Liver (tissue), 8 donors: ENCODE measurements at regions not wholly inside any gene's neighbourhood (a gene's known extent, or its start where the extent isn't known, plus 50 kb on each side); places are given as distances from the start of the nearest gene placed in this dataset.

ENCODE experiments used
- DNase-seq: peaks from one replicate; pipeline ENCODE4 v3.0.0-alpha.2; 2017; ENCODE audit warnings: low spot score
- H3K27ac ChIP-seq, 2 donors: one replicate each; pipeline ENCODE4 v1.7.0; 2013; ENCODE audit warnings: inconsistent platforms in 2 of 2, low read length in 2 of 2, control low read depth in 1 of 2, low read depth in 1 of 2, mild to moderate bottlenecking in 1 of 2
- H3K27me3 ChIP-seq, 4 donors: one replicate each; pipeline versions ENCODE4 v1.6.1 to v1.7.0; 2013; ENCODE audit warnings: low read length in 3 of 4, inconsistent platforms in 1 of 4, mild to moderate bottlenecking in 1 of 4, moderate library complexity in 1 of 4; ENCODE audit not compliant: control insufficient read depth in 4 of 4, insufficient read depth in 4 of 4
- H3K36me3 ChIP-seq, 4 donors: one replicate each; pipeline versions ENCODE4 v1.6.1 to v1.7.0; 2013; ENCODE audit warnings: low read length in 3 of 4, mild to moderate bottlenecking in 3 of 4, low read depth in 1 of 4, moderate library complexity in 1 of 4; ENCODE audit not compliant: control insufficient read depth in 4 of 4, insufficient read depth in 3 of 4
- H3K4me1 ChIP-seq, 4 donors: one replicate each; pipeline versions ENCODE4 v1.6.1 to v1.7.0; 2013; ENCODE audit warnings: low read length in 3 of 4, mild to moderate bottlenecking in 3 of 4, moderate library complexity in 1 of 4; ENCODE audit not compliant: control insufficient read depth in 4 of 4, insufficient read depth in 4 of 4
- H3K4me3 ChIP-seq, 3 donors: one replicate each; pipeline versions ENCODE4 v1.6.1 to v1.7.0; 2013; ENCODE audit warnings: low read length in 3 of 3, control low read depth in 1 of 3, low read depth in 1 of 3, mild to moderate bottlenecking in 1 of 3
- H3K9ac ChIP-seq, 2 donors: one replicate each; pipeline ENCODE4 v1.7.0; 2013; ENCODE audit warnings: low read length in 2 of 2, mild to moderate bottlenecking in 2 of 2, moderate library complexity in 2 of 2, control low read depth in 1 of 2, low read depth in 1 of 2
- H3K9me3 ChIP-seq, 4 donors: one replicate each; pipeline versions ENCODE4 v1.6.1 to v1.7.0; 2013; ENCODE audit warnings: low read length in 3 of 4; ENCODE audit not compliant: control insufficient read depth in 4 of 4
- ATF3 ChIP-seq: IDR thresholded peaks from 2 replicates; pipeline ENCODE4 v1.6.1; 2016; ENCODE audit warnings: antibody characterized with exemption
- EGR1 ChIP-seq, 2 donors: IDR thresholded peaks; 2 replicates each; pipeline ENCODE4 v1.6.1; 2016 to 2018; ENCODE audit warnings: antibody characterized with exemption in 2 of 2, low read depth in 2 of 2
- FOXA1 ChIP-seq: IDR thresholded peaks from 2 replicates; pipeline ENCODE4 v1.6.1; 2016; ENCODE audit warnings: antibody characterized with exemption
- FOXA2 ChIP-seq: IDR thresholded peaks from 2 replicates; pipeline ENCODE4 v1.6.1; 2016; ENCODE audit warnings: antibody characterized with exemption
- GABPA ChIP-seq, 2 donors: IDR thresholded peaks in 1 of 2; conservative IDR thresholded peaks in 1 of 2; 2 replicates each; pipeline ENCODE4 v1.6.1; 2016; ENCODE audit warnings: antibody characterized with exemption in 2 of 2, mild to moderate bottlenecking in 1 of 2, moderate library complexity in 1 of 2
- HNF4A ChIP-seq, 2 donors: conservative IDR thresholded peaks; 2 replicates each; pipeline ENCODE4 v1.6.1; 2016; ENCODE audit warnings: antibody characterized with exemption in 2 of 2, mild to moderate bottlenecking in 2 of 2
- HNF4G ChIP-seq: IDR thresholded peaks from 2 replicates; pipeline ENCODE4 v1.6.1; 2016; ENCODE audit warnings: antibody characterized with exemption
- JUND ChIP-seq, 2 donors: IDR thresholded peaks; 2 replicates each; pipeline ENCODE4 v1.6.1; 2016; ENCODE audit warnings: antibody characterized with exemption in 2 of 2
- NR2F2 ChIP-seq: IDR thresholded peaks from 2 replicates; pipeline ENCODE4 v1.6.1; 2016; ENCODE audit warnings: antibody characterized with exemption
- RAD21 ChIP-seq, 2 donors: IDR thresholded peaks; 2 replicates each; pipeline ENCODE4 v1.6.1; 2016; ENCODE audit warnings: antibody characterized with exemption in 2 of 2, mild to moderate bottlenecking in 2 of 2
- RXRA ChIP-seq, 2 donors: IDR thresholded peaks; 2 replicates each; pipeline ENCODE4 v1.6.1; 2017 to 2018; ENCODE audit warnings: antibody characterized with exemption in 2 of 2, mild to moderate bottlenecking in 1 of 2
- SP1 ChIP-seq: IDR thresholded peaks from 2 replicates; pipeline ENCODE4 v1.6.1; 2018; ENCODE audit warnings: antibody characterized with exemption, mild to moderate bottlenecking
- TAF1 ChIP-seq: conservative IDR thresholded peaks from 2 replicates; pipeline ENCODE4 v1.6.1; 2016; ENCODE audit warnings: antibody characterized with exemption, mild to moderate bottlenecking
- YY1 ChIP-seq: IDR thresholded peaks from 2 replicates; pipeline ENCODE4 v1.6.1; 2016; ENCODE audit warnings: antibody characterized with exemption, mild to moderate bottlenecking
- ZBTB33 ChIP-seq: IDR thresholded peaks from 2 replicates; pipeline ENCODE4 v1.6.1; 2016; ENCODE audit warnings: antibody characterized with exemption
- WGBS: extraction: QIAGEN DNeasy Blood & Tissue Kit; methylation state at CpG from one replicate; pipeline ENCODE4 v1.1.7; 2013; 5-methylcytosine and 5-hydroxymethylcytosine counted together
- TF ChIP-seq, protein P1 (sequence below): IDR thresholded peaks from 2 replicates; pipeline ENCODE4 v1.6.1; 2016; ENCODE audit warnings: antibody characterized with exemption, mild to moderate bottlenecking
- TF ChIP-seq, protein P2 (sequence below): fragments of 150-350 bp; IDR thresholded peaks from 2 replicates; pipeline ENCODE4 v1.5.1; 2017; ENCODE audit warnings: improper control_type of control experiment, low read depth, low read length; ENCODE audit not compliant: missing input control
- TF ChIP-seq, protein P3 (sequence below): IDR thresholded peaks from 2 replicates; pipeline ENCODE4 v1.6.1; 2016; ENCODE audit warnings: antibody characterized with exemption
- donor health status: healthy.
- donor health status: healthy.
- donor health status: healthy.
- donor health status: healthy.
- donor health status: healthy.

DNA sequence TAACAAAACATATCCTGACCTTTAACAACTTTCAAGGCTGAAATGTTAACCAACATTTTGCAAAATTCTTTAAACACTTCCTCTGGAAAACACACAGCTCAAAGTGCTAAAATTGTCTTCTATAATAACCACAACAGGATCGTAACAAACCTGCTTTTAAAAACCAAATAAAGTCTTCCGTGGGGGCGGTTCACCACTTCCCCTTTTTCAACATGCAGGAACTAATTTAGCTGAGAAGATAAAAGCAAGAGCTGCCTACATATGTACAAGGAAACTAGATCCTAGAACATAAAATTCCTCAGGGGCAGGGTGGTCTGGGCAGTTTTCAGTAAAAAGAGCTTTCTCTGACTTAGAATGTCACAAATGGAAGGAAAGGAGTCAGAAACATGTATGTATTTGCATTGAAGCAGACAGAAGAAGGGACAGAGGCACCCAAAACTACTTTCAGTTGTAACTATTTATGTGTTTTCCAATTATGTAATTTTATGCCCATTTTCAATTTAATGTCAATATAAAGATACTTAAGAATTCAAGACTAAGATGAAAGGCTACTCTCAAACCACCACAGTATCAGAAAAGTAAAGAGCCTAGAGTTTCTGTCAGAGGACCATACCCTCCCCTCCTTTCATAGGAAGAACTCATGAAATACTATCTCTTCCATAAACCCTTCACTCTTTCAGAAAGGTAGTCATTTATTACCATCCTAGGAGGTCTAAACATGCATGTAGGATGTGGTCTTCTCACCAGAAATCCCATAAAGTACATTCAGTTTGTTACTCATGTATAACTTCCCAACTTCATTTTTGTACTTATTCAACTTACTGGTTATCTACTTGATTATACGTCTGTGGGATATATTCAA, 185.9 kb upstream of the RASA1 start:
- WGBS: 52% methylated on average over 4 of the region's 4 CpGs

DNA sequence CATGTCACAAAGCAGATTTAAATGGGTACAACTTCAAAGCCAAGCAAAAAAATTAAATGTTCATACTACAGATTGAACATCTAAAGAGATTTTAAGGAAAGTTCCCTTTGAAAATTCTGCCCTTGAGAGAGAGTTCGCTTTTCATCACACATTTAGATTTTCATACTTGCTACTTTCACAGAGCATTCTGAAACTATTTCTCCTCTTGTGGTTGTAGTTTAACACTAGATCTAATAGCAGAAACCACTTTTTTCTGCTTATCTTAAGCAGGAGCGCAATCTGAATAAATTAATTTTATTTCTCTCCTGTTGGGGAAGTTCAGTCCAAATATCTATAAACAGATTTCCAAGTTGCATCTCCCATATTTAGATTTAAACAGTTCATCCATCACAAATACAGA, 173.3 kb upstream of the RASA1 start:
- Histone ChIP-seq H3K4me3 (no peak overlapping the region), H3K9ac (no peak overlapping the region), H3K36me3 (no peaks in the 10 kb centered on the region), H3K27ac (no peak overlapping the region), H3K9me3 (no peaks in the 10 kb centered on the region), H3K27me3 (no peaks in the 10 kb centered on the region), H3K4me1 (no peaks in the 10 kb centered on the region)
- TF ChIP-seq RXRA (IDR thresholded peaks at IDR 0.05) (no peak), ATF3 (no peak), GABPA (IDR thresholded peaks at IDR 0.05 in 1 of 2, conservative IDR thresholded peaks at IDR 0.05 in 1 of 2) (no peak), SP1 (no peak), HNF4G (no peak), ZBTB33 (no peak), TAF1 (no peak), HNF4A (conservative IDR thresholded peaks at IDR 0.05) (no peak), FOXA1 (no peak), NR2F2 (no peak), EGR1 (IDR thresholded peaks at IDR 0.05; ENCODE audit: low read depth in 2 of 2) (no peak), JUND (IDR thresholded peaks at IDR 0.05) (no peak), FOXA2 (no peak), RAD21 (IDR thresholded peaks at IDR 0.05) (no peak), YY1 (no peak)
- TF ChIP-seq, protein P1, sequence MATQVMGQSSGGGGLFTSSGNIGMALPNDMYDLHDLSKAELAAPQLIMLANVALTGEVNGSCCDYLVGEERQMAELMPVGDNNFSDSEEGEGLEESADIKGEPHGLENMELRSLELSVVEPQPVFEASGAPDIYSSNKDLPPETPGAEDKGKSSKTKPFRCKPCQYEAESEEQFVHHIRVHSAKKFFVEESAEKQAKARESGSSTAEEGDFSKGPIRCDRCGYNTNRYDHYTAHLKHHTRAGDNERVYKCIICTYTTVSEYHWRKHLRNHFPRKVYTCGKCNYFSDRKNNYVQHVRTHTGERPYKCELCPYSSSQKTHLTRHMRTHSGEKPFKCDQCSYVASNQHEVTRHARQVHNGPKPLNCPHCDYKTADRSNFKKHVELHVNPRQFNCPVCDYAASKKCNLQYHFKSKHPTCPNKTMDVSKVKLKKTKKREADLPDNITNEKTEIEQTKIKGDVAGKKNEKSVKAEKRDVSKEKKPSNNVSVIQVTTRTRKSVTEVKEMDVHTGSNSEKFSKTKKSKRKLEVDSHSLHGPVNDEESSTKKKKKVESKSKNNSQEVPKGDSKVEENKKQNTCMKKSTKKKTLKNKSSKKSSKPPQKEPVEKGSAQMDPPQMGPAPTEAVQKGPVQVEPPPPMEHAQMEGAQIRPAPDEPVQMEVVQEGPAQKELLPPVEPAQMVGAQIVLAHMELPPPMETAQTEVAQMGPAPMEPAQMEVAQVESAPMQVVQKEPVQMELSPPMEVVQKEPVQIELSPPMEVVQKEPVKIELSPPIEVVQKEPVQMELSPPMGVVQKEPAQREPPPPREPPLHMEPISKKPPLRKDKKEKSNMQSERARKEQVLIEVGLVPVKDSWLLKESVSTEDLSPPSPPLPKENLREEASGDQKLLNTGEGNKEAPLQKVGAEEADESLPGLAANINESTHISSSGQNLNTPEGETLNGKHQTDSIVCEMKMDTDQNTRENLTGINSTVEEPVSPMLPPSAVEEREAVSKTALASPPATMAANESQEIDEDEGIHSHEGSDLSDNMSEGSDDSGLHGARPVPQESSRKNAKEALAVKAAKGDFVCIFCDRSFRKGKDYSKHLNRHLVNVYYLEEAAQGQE: no peak
- TF ChIP-seq, protein P2, sequence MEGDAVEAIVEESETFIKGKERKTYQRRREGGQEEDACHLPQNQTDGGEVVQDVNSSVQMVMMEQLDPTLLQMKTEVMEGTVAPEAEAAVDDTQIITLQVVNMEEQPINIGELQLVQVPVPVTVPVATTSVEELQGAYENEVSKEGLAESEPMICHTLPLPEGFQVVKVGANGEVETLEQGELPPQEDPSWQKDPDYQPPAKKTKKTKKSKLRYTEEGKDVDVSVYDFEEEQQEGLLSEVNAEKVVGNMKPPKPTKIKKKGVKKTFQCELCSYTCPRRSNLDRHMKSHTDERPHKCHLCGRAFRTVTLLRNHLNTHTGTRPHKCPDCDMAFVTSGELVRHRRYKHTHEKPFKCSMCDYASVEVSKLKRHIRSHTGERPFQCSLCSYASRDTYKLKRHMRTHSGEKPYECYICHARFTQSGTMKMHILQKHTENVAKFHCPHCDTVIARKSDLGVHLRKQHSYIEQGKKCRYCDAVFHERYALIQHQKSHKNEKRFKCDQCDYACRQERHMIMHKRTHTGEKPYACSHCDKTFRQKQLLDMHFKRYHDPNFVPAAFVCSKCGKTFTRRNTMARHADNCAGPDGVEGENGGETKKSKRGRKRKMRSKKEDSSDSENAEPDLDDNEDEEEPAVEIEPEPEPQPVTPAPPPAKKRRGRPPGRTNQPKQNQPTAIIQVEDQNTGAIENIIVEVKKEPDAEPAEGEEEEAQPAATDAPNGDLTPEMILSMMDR: no peak
- TF ChIP-seq, protein P3, sequence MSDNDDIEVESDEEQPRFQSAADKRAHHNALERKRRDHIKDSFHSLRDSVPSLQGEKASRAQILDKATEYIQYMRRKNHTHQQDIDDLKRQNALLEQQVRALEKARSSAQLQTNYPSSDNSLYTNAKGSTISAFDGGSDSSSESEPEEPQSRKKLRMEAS: no peak
- 87% methylated on average over 2 of the region's 2 CpGs for WGBS
- no peak for DNase-seq

More for the DNA sequence above, 185.9 kb upstream of the RASA1 start:
- no peak overlapping the region for H3K4me3 ChIP-seq
- H3K9me3 ChIP-seq: no peaks in the 10 kb centered on the region
- H3K36me3 ChIP-seq: no peaks in the 10 kb centered on the region
- H3K9ac ChIP-seq: no peak overlapping the region
- H3K27ac ChIP-seq: no peak overlapping the region
- DNase-seq: no peak
- no peaks in the 10 kb centered on the region for H3K27me3 ChIP-seq
- TF ChIP-seq TAF1: no peak
- TF ChIP-seq, protein P1: peak; percentile 11
- H3K4me1 ChIP-seq: no peaks in the 10 kb centered on the region
